T-helper 2 cell treated with Interferon-gamma antibody and Interleukin-4, amounts not matched to agents 5 μg/mL and 100 μg/mL, for 36 hours (primary cell): ENCODE measurements at regions not wholly inside any gene's neighbourhood (a gene's known extent, or its start where the extent isn't known, plus 50 kb on each side); places are given as distances from the start of the nearest gene placed in this dataset.
"Not testable (repeated sequence)": the region's sequence is repeated elsewhere in the genome, so short reads cannot be mapped to it uniquely, and the experiment has no call there.

Experiments
- DNase-seq: peaks from one replicate; pipeline ENCODE4 v3.0.0; 2021; ENCODE audit warnings: low spot score
- H3K27ac Mint-ChIP-seq: one replicate; pipeline ENCODE4 v1.8.0; 2021; ENCODE audit warnings: mild to moderate bottlenecking, mixed read lengths
- H3K27me3 Mint-ChIP-seq: one replicate; pipeline ENCODE4 v1.8.0; 2021; ENCODE audit warnings: low read depth, mixed read lengths
- H3K36me3 Mint-ChIP-seq: one replicate; pipeline ENCODE4 v1.8.0; 2021; ENCODE audit warnings: low read depth, mixed read lengths
- H3K4me1 Mint-ChIP-seq: one replicate; pipeline ENCODE4 v1.8.0; 2021; ENCODE audit warnings: low read depth, mixed read lengths
- H3K4me3 Mint-ChIP-seq: one replicate; pipeline ENCODE4 v1.8.0; 2022; ENCODE audit warnings: mild to moderate bottlenecking, moderate library complexity, mixed read lengths
- H3K9me3 Mint-ChIP-seq: one replicate; pipeline ENCODE4 v1.8.0; 2021; ENCODE audit warnings: mixed read lengths

- DNase-seq, result no peak
- H3K27me3 Mint-ChIP-seq, result no peaks in the 10 kb centered on the region
- H3K9me3 Mint-ChIP-seq, result no peaks in the 10 kb centered on the region
- no peaks in the 10 kb centered on the region for H3K4me1 Mint-ChIP-seq
- no peak overlapping the region for H3K4me3 Mint-ChIP-seq
- H3K36me3 Mint-ChIP-seq, result no peaks in the 10 kb centered on the region
- H3K27ac Mint-ChIP-seq, result no peak overlapping the region
Measured at GRCh38 chr6:112470376-112470775, 123.2 kb downstream of the RFPL4B start.

GRCh38 chr6:112470950-112471349, 123.8 kb downstream of the RFPL4B start:
- H3K4me3 Mint-ChIP-seq, result no peak overlapping the region
- no peak overlapping the region for H3K27ac Mint-ChIP-seq
- no peaks in the 10 kb centered on the region for H3K27me3 Mint-ChIP-seq
- no peak for DNase-seq
- H3K9me3 Mint-ChIP-seq, result no peaks in the 10 kb centered on the region
- no peaks in the 10 kb centered on the region for H3K36me3 Mint-ChIP-seq
- H3K4me1 Mint-ChIP-seq, result no peaks in the 10 kb centered on the region

GRCh38 chr6:112475083-112475482, 128.0 kb downstream of the RFPL4B start:
- Mint-ChIP-seq H3K4me1 (no peaks in the 10 kb centered on the region), H3K27ac (no peak overlapping the region), H3K36me3 (no peaks in the 10 kb centered on the region), H3K4me3 (no peak overlapping the region), H3K27me3 (no peaks in the 10 kb centered on the region), H3K9me3 (no peaks in the 10 kb centered on the region)
- DNase-seq, result no peak

GRCh38 chr6:112477125-112477524, 130.0 kb downstream of the RFPL4B start:
- DNase-seq, result no peak
- Mint-ChIP-seq H3K36me3 (no peaks in the 10 kb centered on the region), H3K27ac (no peak overlapping the region), H3K4me1 (no peaks in the 10 kb centered on the region), H3K9me3 (no peaks in the 10 kb centered on the region), H3K27me3 (no peaks in the 10 kb centered on the region), H3K4me3 (no peak overlapping the region)

- Mint-ChIP-seq H3K27ac (no peak overlapping the region), H3K4me1 (no peaks in the 10 kb centered on the region), H3K9me3 (no peaks in the 10 kb centered on the region), H3K4me3 (no peak overlapping the region), H3K27me3 (no peaks in the 10 kb centered on the region), H3K36me3 (no peaks in the 10 kb centered on the region)
- no peak for DNase-seq
Measured at GRCh38 chr6:112478036-112478435, 130.9 kb downstream of the RFPL4B start.

GRCh38 chr6:112479975-112480374, 132.8 kb downstream of the RFPL4B start:
- H3K27ac Mint-ChIP-seq, H3K4me3 Mint-ChIP-seq, H3K36me3 Mint-ChIP-seq: not testable (repeated sequence)

GRCh38 chr6:112480553-112480952, 133.4 kb downstream of the RFPL4B start:
- H3K4me3 Mint-ChIP-seq, result no peak overlapping the region
- H3K9me3 Mint-ChIP-seq, result no peaks in the 10 kb centered on the region

More at GRCh38 chr6:112479975-112480374, 132.8 kb downstream of the RFPL4B start:
- H3K9me3 Mint-ChIP-seq, H3K4me1 Mint-ChIP-seq, H3K27me3 Mint-ChIP-seq, DNase-seq: not testable (repeated sequence)

GRCh38 chr6:112481211-112481610, 134.1 kb downstream of the RFPL4B start:
- no peaks in the 10 kb centered on the region for H3K36me3 Mint-ChIP-seq
- H3K4me1 Mint-ChIP-seq, result no peaks in the 10 kb centered on the region
- H3K4me3 Mint-ChIP-seq, result no peak overlapping the region
- no peak overlapping the region for H3K27ac Mint-ChIP-seq
- DNase-seq, result no peak
- no peaks in the 10 kb centered on the region for H3K27me3 Mint-ChIP-seq
- H3K9me3 Mint-ChIP-seq, result no peaks in the 10 kb centered on the region

More at GRCh38 chr6:112480553-112480952, 133.4 kb downstream of the RFPL4B start:
- Mint-ChIP-seq H3K4me1 (no peaks in the 10 kb centered on the region), H3K36me3 (no peaks in the 10 kb centered on the region), H3K27ac (no peak overlapping the region), H3K27me3 (no peaks in the 10 kb centered on the region)
- DNase-seq, result no peak

GRCh38 chr6:112482373-112482772, 135.2 kb downstream of the RFPL4B start:
- Mint-ChIP-seq H3K4me3 (no peak overlapping the region), H3K36me3 (no peaks in the 10 kb centered on the region), H3K27me3 (no peaks in the 10 kb centered on the region)

GRCh38 chr6:112485120-112485826, 138.1 kb downstream of the RFPL4B start:
- Mint-ChIP-seq H3K4me3 (no peak overlapping the region), H3K27ac (no peak overlapping the region), H3K36me3 (no peaks in the 10 kb centered on the region), H3K9me3 (no peaks in the 10 kb centered on the region), H3K27me3 (no peaks in the 10 kb centered on the region), H3K4me1 (no peaks in the 10 kb centered on the region)
- DNase-seq, result no peak

More at GRCh38 chr6:112482373-112482772, 135.2 kb downstream of the RFPL4B start:
- Mint-ChIP-seq H3K9me3 (no peaks in the 10 kb centered on the region), H3K4me1 (no peaks in the 10 kb centered on the region), H3K27ac (no peak overlapping the region)
- no peak for DNase-seq

GRCh38 chr6:112485827-112486212, 138.7 kb downstream of the RFPL4B start:
- H3K4me3 Mint-ChIP-seq, result no peak overlapping the region
- no peaks in the 10 kb centered on the region for H3K9me3 Mint-ChIP-seq
- H3K4me1 Mint-ChIP-seq, result no peaks in the 10 kb centered on the region
- no peaks in the 10 kb centered on the region for H3K36me3 Mint-ChIP-seq
- no peak for DNase-seq
- no peaks in the 10 kb centered on the region for H3K27me3 Mint-ChIP-seq
- no peak overlapping the region for H3K27ac Mint-ChIP-seq

- Mint-ChIP-seq H3K4me3 (no peak overlapping the region), H3K27me3 (no peaks in the 10 kb centered on the region), H3K36me3 (no peaks in the 10 kb centered on the region), H3K4me1 (no peaks in the 10 kb centered on the region), H3K27ac (no peak overlapping the region), H3K9me3 (no peaks in the 10 kb centered on the region)
- no peak for DNase-seq
Measured at GRCh38 chr6:112486454-112486853, 139.3 kb downstream of the RFPL4B start.

GRCh38 chr6:112488238-112488637, 141.1 kb downstream of the RFPL4B start:
- H3K27me3 Mint-ChIP-seq, result no peaks in the 10 kb centered on the region
- no peak overlapping the region for H3K27ac Mint-ChIP-seq
- no peaks in the 10 kb centered on the region for H3K4me1 Mint-ChIP-seq
- no peaks in the 10 kb centered on the region for H3K36me3 Mint-ChIP-seq
- no peak overlapping the region for H3K4me3 Mint-ChIP-seq
- DNase-seq, result no peak
- no peaks in the 10 kb centered on the region for H3K9me3 Mint-ChIP-seq

- no peak for DNase-seq
- H3K36me3 Mint-ChIP-seq, result no peaks in the 10 kb centered on the region
- no peaks in the 10 kb centered on the region for H3K4me1 Mint-ChIP-seq
- H3K27ac Mint-ChIP-seq, result no peak overlapping the region
- no peak overlapping the region for H3K4me3 Mint-ChIP-seq
- H3K27me3 Mint-ChIP-seq, result no peaks in the 10 kb centered on the region
- H3K9me3 Mint-ChIP-seq, result no peaks in the 10 kb centered on the region
Measured at GRCh38 chr6:112501705-112502104, 154.6 kb downstream of the RFPL4B start.
